ENCODE measurements at regions not wholly inside any gene's neighbourhood (a gene's known extent, or its start where the extent isn't known, plus 50 kb on each side); places are given as distances from the start of the nearest gene placed in this dataset.

DNA sequence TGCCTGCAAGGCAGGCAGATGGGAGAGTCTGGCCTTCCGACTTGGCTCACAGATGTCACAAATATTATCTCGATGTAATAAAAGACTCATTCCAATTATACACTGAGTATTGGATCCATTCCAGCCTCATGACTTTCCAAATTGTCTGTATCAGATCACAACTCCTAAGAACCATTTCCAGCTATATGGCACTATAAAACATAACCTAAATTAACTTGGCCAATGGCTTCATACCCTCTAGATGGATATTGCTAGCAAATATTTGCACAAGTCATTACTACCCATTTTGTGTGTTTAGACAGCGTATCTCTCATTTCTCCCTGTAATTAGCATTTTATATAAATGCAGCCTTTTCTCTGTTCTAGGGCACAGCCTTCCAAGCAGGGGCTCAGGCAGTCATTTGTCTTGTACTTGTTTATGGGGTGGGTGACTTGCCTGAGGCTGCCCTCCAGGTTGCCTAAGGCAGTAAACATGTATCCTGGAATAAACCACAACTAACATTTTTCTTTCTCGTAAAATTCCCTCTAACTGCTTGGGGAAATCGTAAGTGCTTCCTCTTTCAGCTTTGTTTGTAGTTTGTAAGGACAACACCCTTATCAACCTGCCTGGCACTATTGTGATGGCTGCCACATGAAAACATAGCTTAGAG, 70.6 kb upstream of the KCNJ6 start:
- 8% methylated on average over 2 of the region's 5 CpGs; no CpG with 5 or more reads in 1 of the 2 experiments for WGBS, 2 experiments (ENCODE audit: extremely low coverage in 2 of 2, insufficient read length in 1 of 2)
- in situ Hi-C loops (cut with MboI; ENCODE audit: low sequenced_read_pairs), result no loop called here
- no peaks in the 10 kb centered on the region for H3K79me1 ChIP-seq (ENCODE audit: low read depth in 1 of 2, low read length in 2 of 2)
- H3K27ac ChIP-seq (ENCODE audit: insufficient read depth, low read length), result no peak overlapping the region
- no peak for ATAC-seq (ENCODE audit: low read depth)
- H3K4me2 ChIP-seq (ENCODE audit: low read depth, low read length), result no peak overlapping the region
- H2AK5ac ChIP-seq (ENCODE audit: low read depth, low read length), result no peak overlapping the region
- no peak overlapping the region for H3K4ac ChIP-seq (ENCODE audit: low read depth, low read length)
- TF ChIP-seq, protein P1, sequence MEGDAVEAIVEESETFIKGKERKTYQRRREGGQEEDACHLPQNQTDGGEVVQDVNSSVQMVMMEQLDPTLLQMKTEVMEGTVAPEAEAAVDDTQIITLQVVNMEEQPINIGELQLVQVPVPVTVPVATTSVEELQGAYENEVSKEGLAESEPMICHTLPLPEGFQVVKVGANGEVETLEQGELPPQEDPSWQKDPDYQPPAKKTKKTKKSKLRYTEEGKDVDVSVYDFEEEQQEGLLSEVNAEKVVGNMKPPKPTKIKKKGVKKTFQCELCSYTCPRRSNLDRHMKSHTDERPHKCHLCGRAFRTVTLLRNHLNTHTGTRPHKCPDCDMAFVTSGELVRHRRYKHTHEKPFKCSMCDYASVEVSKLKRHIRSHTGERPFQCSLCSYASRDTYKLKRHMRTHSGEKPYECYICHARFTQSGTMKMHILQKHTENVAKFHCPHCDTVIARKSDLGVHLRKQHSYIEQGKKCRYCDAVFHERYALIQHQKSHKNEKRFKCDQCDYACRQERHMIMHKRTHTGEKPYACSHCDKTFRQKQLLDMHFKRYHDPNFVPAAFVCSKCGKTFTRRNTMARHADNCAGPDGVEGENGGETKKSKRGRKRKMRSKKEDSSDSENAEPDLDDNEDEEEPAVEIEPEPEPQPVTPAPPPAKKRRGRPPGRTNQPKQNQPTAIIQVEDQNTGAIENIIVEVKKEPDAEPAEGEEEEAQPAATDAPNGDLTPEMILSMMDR (conservative IDR thresholded peaks at IDR 0.05; ENCODE audit: low read depth, low read length), result no peak
- TF ChIP-seq SMC3 (IDR thresholded peaks at IDR 0.05; ENCODE audit: low read depth, low read length) (no peak), MAZ (IDR thresholded peaks at IDR 0.05; ENCODE audit: borderline replicate concordance, low read depth, low read length) (no peak), RAD21 (IDR thresholded peaks at IDR 0.05; ENCODE audit: low read length) (no peak), RFX5 (IDR thresholded peaks at IDR 0.05; ENCODE audit: low read depth, low read length) (no peak), FOS (IDR thresholded peaks at IDR 0.05; ENCODE audit: low read depth, low read length) (no peak), CHD1 (IDR thresholded peaks at IDR 0.05; ENCODE audit: low read depth, low read length) (no peak), NFE2L2 (IDR thresholded peaks at IDR 0.05; ENCODE audit: low read depth, low read length) (no peak)
- TF ChIP-seq, protein P2, sequence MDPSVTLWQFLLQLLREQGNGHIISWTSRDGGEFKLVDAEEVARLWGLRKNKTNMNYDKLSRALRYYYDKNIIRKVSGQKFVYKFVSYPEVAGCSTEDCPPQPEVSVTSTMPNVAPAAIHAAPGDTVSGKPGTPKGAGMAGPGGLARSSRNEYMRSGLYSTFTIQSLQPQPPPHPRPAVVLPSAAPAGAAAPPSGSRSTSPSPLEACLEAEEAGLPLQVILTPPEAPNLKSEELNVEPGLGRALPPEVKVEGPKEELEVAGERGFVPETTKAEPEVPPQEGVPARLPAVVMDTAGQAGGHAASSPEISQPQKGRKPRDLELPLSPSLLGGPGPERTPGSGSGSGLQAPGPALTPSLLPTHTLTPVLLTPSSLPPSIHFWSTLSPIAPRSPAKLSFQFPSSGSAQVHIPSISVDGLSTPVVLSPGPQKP (IDR thresholded peaks at IDR 0.05; ENCODE audit: borderline replicate concordance, low read depth, low read length), result no peak
- TF ChIP-seq, protein P3, sequence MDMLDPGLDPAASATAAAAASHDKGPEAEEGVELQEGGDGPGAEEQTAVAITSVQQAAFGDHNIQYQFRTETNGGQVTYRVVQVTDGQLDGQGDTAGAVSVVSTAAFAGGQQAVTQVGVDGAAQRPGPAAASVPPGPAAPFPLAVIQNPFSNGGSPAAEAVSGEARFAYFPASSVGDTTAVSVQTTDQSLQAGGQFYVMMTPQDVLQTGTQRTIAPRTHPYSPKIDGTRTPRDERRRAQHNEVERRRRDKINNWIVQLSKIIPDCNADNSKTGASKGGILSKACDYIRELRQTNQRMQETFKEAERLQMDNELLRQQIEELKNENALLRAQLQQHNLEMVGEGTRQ (IDR thresholded peaks at IDR 0.05; ENCODE audit: low read depth, low read length), result no peak
- no peak overlapping the region for H2AK9ac ChIP-seq (replicated peaks; ENCODE audit: low read depth, low read length, poor library complexity)
- H4K8ac ChIP-seq (ENCODE audit: low read depth in 2 of 2, low read length in 2 of 2), result no peak overlapping the region
- H3K27me3 ChIP-seq (ENCODE audit: control insufficient read depth, insufficient read depth, low read length), result peaks cover 4% of the 10 kb centered on the region; the same call in 1 of the 2 replicates
- no peak overlapping the region for H2BK5ac ChIP-seq (ENCODE audit: low read depth, low read length, poor library complexity, severe bottlenecking)
- no peaks in the 10 kb centered on the region for H3K4me1 ChIP-seq (ENCODE audit: control insufficient read depth, insufficient read depth, low read length)
- H3K4me3 ChIP-seq (ENCODE audit: insufficient read depth, low read depth, low read length), result no peak overlapping the region
- no peak overlapping the region for H3K23ac ChIP-seq (ENCODE audit: low read depth, low read length)
- H4K91ac ChIP-seq (ENCODE audit: insufficient read depth, low read depth, low read length), result no peak overlapping the region
- no peak overlapping the region for H3K56ac ChIP-seq (ENCODE audit: extremely low read depth, insufficient read depth, low read length)
- H3K14ac ChIP-seq (replicated peaks; ENCODE audit: low read depth, low read length), result no peak overlapping the region
- no TSS peak for BruUV-seq (replicated peaks)
- no peak overlapping the region for H2BK20ac ChIP-seq (ENCODE audit: low read depth, low read length)
- H2AFZ ChIP-seq (replicated peaks; ENCODE audit: low read length, poor library complexity), result no peak overlapping the region
- H3K9me3 ChIP-seq (ENCODE audit: control insufficient read depth, insufficient read depth, low read length), result no peaks in the 10 kb centered on the region
- ChIA-PET POLR2A (ENCODE audit: unreplicated experiment) (interaction anchor here (0.5 kb wide), 1 partner anchor 54 kb away, joined by 3 read pairs; no protein-coding TSS in a partner anchor), CTCF (no interaction called here)
- no peak overlapping the region for H3K9ac ChIP-seq (ENCODE audit: low read depth, low read length)
- no peaks in the 10 kb centered on the region for H3K36me3 ChIP-seq (ENCODE audit: control insufficient read depth, insufficient read depth, low read length)
- H4K5ac ChIP-seq (ENCODE audit: low read depth, low read length), result no peak overlapping the region
- H2BK15ac ChIP-seq (ENCODE audit: low read depth, low read length), result no peak overlapping the region
- dilution Hi-C loops (cut with HindIII; ENCODE audit: low sequenced_read_pairs, unreplicated experiment), result no loop called here
- H4K20me1 ChIP-seq (ENCODE audit: insufficient read depth, low read length), result no peaks in the 10 kb centered on the region
- H3K9me1 ChIP-seq (ENCODE audit: insufficient read depth, low read length), result no peaks in the 10 kb centered on the region
- no peak for DNase-seq
- H3K18ac ChIP-seq (ENCODE audit: low read depth, low read length), result no peak overlapping the region
- H2BK120ac ChIP-seq (ENCODE audit: low read depth, low read length), result no peak overlapping the region
- intact Hi-C loops (cut with micrococcal nuclease), result no loop called here

Measured in IMR-90 (cell line).